AG20443 (cell line): ENCODE measurements at regions not wholly inside any gene's neighbourhood (a gene's known extent, or its start where the extent isn't known, plus 50 kb on each side); places are given as distances from the start of the nearest gene placed in this dataset.
"Not testable (repeated sequence)": the region's sequence is repeated elsewhere in the genome, so short reads cannot be mapped to it uniquely, and the experiment has no call there.

ENCODE experiments used
- DNase-seq: peaks from one replicate; pipeline ENCODE4 v3.0.0; 2012; ENCODE audit warnings: low spot score, mixed read lengths

DNA sequence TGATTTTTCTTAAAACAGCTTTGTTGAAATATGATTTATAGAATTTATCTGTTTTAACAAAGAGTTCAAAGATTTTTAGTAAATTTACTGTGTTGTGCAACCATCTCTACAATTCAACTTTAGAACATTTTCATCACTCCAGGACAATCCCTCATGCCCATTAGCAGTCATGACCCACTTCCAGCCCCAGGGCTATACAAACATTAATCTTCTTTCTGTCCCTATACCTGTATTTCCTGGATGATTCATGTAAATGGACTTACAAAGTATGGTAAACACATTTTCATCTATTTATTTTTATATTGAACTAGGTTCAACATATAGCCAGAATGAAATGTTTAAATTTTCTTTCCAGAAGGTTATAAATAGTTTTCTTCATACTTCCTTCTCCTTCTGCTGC, 127.8 kb upstream of the CCDC180 start:
- no peak for DNase-seq

DNA sequence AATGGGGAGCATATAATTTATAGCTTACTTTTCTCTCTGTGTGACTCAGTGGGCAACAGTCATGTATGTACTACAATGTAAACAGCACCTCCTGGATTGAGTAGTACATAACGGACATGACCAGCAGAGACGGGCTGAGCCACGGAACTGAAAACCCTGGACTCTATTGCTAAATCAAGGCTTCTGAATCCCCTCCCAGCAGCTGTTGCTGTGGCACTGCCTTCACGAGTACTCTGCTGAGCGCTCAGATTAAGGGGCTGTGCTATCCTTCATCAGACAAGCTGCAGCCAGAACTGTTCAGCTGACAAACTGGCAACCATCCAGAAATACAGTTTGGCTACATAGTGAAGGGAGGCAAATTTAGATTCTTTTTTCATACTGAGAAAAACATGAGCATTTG, 131.3 kb upstream of the CCDC180 start:
- DNase-seq: no peak

DNA sequence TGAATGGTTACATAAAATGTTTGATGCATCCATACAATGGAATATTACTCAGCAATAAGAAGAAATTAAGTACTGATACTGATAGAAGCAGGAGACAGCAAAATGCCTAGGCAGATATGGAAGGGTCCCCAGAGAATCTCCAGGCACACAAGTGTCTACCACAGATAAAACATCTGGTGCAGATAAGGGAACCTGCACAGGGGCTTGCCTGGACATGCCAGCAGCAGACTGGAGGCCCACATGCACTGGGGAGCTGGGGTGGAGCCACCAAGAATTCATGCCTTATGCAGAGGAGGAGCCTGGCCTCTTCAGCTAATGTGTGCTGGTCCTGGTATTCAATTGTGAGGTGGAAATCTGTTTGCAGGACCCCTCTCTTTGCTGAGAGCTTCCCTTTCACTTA, 129.2 kb upstream of the CTSV start:
- DNase-seq: not testable (repeated sequence)

DNA sequence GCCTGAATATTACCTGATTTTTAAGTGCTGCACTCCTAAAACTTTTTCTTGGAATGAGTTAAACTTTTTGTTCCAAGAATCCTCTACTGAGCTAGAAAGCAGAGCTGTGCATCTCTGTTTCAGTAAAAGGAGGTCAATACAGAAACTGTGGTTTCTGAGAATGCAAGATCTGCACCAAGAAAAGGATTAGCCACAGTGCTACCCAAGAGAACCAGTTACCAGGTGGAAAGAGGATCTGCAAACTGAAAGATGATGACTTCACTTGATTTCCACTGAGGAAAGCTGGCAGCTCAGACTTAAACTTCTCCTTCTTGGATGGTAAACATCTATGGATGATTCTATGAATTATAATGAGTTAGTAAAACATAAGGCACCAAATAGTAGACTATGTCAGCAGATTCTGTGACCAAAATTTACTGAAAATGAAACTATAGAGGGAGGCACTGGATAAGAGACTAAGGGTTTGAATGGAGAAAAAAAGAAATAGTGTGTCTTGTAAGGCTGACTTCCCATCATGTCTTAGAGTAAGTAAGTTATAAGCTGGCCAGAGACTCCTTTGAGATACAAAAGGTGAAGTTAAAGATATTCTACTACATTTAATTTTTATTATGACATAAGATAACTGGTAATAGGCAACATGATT, 127.7 kb upstream of the CTSV start:
- not testable (repeated sequence) for DNase-seq

DNA sequence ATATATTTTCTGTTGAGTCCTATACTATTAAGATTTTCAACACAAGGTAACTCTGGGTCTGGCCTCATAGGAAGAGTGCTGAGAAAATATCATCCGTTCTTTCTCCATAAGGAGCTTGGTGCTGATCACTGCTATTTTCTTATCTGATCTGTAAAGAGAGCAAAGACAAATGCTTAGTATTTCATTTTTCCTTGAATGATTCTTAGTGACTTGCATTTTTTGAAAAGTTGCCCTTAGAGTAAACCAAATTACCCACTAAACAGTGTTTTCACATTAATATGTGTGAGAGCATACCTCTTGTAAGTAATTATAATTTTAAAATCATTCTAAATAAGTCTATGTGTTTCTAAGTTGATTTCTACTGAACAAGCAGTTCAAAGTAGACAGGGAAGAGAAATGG, 121.3 kb upstream of the CTSV start:
- DNase-seq: no peak

DNA sequence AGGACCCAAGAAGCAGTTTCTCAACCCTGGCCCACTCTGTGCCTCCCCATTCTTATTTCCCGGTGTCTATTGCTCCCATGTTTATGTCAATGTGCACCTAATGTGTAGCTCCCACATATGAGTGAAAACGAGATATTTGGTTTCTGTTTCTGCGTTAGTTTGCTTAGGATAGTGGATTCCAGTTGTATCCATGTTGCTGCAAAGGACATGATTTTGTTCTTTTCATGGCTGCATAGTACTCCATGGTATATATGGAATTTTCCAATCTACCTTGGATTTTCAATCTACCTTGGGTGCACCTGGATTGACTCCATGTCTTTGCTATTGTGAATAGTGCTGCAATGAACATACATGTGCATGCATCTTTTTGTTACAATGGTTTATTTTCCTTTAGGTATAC, 119.8 kb upstream of the CTSV start:
- not testable (repeated sequence) for DNase-seq

DNA sequence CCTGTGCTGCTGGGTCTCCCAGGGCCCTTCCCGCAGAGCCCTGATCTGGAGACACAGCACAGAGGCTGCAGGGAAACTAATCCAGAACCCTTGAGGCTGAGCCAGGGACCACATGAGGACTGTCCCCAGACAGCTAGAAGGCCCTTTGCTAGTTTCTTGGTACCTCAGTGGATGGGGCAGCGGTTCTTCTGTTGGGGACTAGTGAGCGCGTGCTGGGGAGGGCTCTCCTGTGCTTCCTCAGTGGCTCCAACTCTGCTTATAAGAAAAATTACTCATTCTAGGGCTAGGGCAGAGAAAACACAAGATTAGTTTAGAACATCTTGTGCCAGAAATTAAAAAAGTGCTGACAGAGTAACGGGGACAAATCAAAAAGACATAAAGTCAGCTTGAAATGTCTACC, 116.5 kb upstream of the CTSV start:
- DNase-seq: not testable (repeated sequence)

DNA sequence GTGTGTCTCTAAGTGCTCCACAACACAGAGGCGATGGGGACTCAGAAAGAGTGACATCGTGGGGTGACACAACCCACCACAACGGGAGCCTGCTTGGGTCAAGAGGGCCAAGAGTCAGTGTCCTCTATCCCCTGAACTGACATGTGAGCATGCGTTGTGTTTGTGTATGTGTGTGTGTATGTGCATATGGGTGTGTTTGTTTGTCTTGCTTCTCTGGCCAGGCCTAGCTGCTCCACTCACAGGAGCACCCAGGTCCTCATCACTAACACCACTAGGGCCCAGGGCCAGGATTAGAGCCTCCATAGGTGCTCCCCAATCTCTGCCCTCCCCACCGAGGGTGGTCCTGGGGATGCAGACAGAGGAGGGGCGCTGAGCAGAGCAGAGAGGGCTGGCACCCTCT, 115.0 kb upstream of the CTSV start:
- DNase-seq: no peak

DNA sequence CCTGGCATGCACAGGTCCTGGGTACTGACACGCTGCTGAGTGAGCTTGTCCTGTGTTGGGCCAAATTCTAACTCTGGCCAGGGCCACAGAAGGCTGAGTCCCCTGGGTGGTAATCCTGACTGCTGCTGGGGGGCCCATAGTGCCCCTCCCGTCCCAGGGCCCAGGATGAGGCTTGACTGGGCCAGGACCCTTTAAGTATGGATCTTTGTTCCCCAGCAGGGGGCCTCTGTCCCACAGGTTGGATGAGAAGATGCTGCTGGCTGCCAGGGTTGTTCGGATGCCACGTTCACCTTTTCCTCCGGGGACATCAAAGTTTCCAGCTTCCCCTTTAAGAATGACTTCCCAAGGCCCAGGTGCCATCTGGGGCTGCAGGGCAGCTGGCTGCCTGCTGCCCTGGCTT, 114.2 kb upstream of the CTSV start:
- not testable (repeated sequence) for DNase-seq

DNA sequence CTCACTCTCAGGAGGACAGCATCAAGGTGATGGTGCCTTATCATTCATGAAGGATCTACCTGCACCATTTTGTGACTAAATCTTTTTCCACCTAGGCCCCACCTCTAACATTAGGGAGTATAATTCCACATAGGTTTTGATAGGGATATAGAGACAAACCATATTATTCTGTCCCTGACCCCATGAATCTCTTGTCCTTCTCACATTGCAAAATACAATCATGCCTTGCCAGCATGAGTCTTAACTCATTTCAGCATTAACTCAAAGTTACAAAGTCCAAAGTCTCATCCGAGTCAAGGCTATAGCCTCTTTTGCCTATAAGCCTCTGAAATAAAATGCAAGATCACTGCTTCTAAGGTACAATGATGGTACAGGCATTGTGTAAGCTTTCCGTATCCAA, 111.5 kb upstream of the CTSV start:
- DNase-seq: not testable (repeated sequence)

DNA sequence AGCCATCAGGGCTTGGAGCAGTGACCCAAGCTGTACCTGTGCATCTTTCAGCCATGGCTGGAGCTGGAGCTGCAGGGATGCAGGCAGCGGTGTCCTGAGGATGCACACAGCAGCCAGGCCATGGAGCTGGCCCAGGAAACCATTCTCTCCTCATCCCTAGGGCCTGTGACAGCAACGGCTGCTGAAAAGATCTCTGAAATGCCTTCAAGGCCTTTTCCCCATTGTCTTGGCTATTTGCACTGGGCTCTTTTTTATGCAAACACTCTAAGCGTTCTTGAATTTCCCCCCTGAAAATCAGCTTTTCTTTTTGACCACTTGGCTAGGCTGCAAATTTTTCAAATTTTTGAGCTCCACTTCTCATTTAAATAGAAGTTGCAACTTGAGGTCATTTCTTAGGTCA, 109.5 kb upstream of the CTSV start:
- not testable (repeated sequence) for DNase-seq

DNA sequence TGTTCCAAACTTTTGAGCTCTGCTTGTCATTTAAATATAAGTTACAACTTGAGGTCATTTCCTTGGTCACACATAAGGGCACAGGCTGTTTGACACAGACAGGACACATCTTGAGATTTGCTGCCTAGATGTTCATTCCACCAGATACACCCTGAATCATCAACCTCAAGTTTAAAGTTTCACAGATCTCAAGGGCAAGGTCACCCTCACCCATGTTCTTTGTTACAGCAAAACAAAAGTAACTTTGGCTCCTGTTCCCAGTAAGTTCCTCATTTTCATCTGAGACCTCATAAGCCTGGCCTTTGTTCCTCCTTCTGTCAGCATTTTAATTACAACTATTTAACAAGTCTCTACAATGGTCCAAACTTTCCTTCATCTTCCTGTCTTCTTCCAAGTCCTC, 106.7 kb upstream of the CTSV start:
- not testable (repeated sequence) for DNase-seq

DNA sequence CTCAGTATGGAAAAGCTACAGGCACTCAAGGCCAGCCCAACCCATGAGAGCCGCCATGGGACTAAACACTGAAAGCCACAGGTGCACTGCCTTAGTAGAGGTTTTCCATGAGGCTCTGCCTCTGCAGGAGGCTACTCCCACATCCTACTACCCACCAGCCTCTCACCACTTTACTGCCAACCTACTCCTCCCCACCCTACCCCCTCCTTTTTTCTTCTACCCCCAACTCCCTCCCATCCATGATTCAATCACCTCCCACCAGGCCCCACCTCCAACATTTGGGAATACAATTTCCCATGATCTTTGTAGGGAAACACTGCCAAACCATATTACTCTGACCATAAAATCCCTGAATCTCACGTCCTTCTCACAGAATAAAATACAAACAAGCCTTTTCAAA, 101.6 kb upstream of the CTSV start:
- DNase-seq: no peak

DNA sequence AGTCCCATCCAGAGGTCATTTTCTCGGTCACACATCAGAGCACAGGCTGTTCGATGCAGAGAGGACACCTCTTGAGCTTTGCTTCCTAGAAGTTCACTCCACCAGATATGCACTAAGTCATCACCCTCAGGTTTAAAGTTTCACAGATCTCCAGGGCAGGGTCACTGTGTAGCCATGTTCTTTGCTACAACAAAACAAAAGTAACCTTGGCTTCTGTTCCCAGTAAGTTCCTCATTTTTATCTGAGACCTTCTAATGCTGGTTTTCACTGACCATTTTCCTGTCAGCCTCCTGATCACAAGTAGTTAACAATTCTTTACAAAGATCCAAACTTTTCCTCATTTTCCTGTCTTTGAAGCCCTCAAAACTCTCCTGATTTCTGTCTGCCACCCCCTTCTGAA, 97.5 kb upstream of the CTSV start:
- DNase-seq: no peak

DNA sequence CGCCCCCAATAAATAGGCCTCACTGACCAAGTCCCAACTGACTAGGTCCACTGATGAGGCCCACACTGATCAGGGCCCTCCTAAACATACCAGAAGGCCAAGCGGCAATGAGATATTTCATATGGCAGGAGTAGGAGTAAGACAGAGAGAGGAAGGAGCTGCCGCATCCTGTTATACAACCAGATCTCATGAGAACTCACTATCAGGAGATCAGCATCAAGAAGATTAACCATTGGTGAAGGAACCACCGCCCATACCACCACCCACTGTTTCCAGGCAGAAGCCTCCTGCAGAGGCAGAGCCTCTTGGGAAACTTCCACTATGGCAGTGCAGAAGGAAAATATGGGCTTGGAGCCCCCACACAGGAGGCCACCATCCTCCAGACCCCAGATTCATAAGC, 95.0 kb upstream of the CTSV start:
- not testable (repeated sequence) for DNase-seq

DNA sequence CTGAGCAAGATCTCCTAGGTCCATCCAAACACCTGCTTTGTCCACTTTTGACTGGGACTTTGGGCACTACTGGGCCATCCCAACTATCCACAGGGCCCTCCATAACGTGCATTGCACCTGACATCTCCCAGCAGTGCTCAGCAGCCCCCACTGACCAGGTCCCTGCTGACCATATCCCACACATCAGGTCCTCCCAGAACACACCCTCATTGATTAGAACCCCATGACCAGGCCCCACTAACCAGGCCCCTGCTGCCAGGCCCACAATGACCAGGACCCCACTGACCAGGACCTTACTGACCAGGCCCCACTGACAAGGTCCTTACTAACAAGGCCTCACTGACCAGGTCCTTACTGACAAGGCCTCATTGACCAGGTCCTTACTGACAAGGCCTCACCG, 93.9 kb upstream of the CTSV start:
- DNase-seq: no peak

DNA sequence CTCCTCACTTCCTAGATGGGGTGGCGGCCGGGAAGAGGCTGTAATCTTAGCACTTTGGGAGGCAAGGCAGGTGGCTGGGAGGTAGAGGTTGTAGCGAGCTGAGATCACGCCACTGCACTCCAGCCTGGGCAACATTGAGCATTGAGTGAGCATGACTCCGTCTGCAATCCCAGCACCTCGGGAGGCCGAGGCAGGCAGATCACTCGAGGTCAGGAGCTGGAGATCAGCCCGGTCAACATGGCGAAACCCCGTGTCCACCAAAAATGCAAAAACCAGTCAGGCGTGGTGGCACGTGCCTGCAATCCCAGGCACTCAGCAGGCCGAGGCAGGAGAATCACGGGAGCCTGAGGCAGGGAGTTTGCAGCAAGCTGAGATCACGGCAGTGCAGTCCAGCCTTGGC, 91.9 kb upstream of the CTSV start:
- not testable (repeated sequence) for DNase-seq

DNA sequence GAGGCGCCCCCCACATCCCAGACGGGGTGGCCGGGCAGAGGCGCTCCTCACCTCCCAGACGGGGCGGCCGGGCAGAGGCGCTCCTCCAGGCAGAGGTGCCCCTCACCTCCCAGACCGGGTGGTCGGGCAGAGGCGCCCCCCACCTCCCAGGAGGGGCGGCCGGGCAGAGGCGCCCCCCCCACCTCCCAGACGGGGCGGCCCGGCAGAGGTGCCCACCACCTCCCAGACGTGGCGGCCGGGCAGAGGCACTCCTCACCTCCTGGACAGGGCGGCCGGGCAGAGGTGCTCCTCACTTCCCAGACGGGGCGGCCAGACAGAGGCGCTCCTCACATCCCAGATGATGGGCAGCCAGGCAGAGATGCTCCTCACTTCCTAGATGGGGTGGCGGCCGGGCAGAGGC, 91.4 kb upstream of the CTSV start:
- DNase-seq: not testable (repeated sequence)

DNA sequence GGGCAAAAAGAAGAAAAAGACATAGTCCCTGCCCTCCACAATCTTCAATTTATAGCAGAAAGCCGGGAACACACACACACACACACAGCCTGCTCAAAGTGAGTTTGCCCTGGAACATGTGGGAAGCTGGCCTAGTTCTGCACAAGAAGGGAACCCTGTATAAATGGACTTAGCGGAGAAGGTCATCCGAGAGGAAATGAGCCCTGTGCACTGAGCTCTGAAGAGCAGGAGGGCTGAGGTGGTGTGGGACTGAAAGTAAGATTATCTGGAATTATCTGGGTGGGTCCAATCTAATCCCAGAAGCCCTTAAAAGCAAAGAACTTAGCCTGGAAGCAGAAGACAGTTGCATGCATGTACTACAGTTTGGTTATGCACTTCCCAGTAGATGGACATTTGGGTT, 90.0 kb upstream of the CTSV start:
- DNase-seq: no peak

DNA sequence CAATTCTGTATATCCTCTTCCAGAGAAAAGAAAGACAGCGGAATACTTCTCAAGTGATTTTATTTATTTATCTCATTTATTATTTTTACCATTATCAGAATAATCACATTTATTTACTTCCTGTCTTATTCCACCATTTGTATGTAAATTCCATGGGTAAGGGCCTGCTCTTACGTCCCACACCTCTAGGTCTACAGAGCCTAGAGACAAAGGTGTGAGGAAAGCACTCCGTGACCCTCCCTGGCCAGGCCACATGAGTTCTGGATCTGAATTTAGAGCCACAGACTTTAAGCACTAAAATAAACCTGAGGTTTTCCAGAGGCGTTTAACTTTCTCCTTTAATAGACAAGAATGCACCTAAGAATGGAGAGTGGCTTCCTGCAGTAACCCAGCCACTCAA, 85.3 kb upstream of the CTSV start:
- no peak for DNase-seq

DNA sequence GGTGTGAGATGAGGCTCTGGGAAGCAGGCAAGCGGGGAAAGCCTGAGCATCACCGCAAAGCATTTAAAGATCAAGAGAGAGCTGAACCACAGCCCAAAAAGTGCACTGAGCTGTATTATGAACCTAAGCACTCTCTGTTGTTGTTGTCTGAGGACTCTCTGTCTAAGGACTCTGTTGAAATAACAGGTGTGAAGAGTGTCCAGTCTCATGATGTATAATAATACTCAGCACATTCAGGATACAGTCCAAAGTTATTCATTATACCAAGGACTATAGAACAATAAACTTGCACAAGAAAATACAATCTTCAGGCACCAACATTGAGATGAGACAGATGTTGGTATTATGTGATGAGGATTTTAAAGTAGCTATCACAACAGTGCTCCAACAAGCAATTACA, 71.8 kb upstream of the CTSV start:
- no peak for DNase-seq

DNA sequence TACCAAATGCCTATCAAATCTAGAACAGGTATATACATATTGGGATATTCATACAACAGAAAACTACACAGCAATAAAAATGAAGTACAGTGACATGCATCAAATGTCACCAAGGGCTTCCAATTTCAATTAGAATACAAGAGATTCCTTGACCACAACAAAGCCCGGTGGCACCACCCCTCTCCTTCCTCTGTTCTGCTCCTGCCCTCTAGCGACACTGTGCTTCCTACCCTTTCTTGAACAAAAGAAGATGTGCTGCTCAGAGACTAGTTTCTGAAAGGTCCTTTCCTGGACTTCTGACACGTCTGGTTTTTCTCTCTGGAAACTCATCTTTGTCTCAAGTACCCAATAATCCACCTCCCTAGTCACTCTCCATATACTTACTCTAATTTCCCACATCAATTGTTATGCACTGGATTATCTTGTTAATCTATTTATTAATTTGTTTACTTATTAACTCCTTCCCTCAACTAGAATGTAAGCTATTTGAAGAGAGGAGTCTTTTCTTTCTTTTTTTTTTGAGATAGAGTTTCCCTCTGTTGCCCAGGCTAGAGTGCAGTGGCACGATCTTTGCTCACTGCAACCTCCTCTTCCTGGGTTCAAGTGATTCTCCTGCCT, 70.4 kb upstream of the CTSV start:
- peak; percentile 13 for DNase-seq

DNA sequence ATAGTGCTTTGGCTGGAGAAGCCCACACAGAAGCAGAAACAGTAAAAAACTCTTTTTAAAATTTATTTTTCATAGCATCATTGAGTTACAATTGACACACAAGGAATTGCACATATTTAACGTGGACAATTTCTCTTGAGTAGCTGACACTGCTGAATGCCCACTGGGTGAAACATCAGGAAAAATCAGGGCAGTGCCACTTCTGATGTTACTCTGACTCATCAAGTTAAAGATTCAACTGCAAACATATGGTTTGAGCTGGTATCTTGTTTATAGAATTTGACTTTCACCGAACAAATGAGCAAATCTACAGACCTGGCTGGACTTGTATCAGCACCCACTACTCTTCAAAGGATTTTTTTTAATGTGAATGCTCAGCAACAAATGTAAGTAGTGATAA, 66.3 kb upstream of the CTSV start:
- DNase-seq: not testable (repeated sequence)
